MM.1S (cell line): ENCODE measurements at regions not wholly inside any gene's neighbourhood (a gene's known extent, or its start where the extent isn't known, plus 50 kb on each side); places are given as distances from the start of the nearest gene placed in this dataset.

Experiments used
- DNase-seq: peaks from one replicate; pipeline ENCODE4 v3.0.0-alpha.2; 2015
- H2AFZ ChIP-seq: fragments of 300-600 bp; sonication (generic); 2 replicates; pipeline ENCODE4 v1.6.0; 2016; ENCODE audit warnings: antibody characterized with exemption, low read length
- H3F3A ChIP-seq: fragments of 300-600 bp; sonication (generic); 2 replicates; pipeline ENCODE4 v1.6.1; 2016; ENCODE audit warnings: mild to moderate bottlenecking, antibody characterized with exemption, low read length, moderate library complexity, mixed read lengths; ENCODE audit not compliant: insufficient read depth
- H3K27ac ChIP-seq: fragments of 300-600 bp; sonication (generic); 2 replicates; pipeline ENCODE4 v1.5.1; 2016; ENCODE audit warnings: mild to moderate bottlenecking, low read length
- H3K27me3 ChIP-seq: fragments of 300-600 bp; sonication (generic); replicated peaks from 2 replicates; pipeline ENCODE4 v1.6.0; 2016; ENCODE audit warnings: low read length; ENCODE audit not compliant: insufficient read depth
- H3K36me3 ChIP-seq: fragments of 300-600 bp; sonication (generic); replicated peaks from 2 replicates; pipeline ENCODE4 v1.6.1; 2016; ENCODE audit warnings: mild to moderate bottlenecking, low read length, mixed read lengths; ENCODE audit not compliant: insufficient read depth
- H3K4me1 ChIP-seq: fragments of 300-600 bp; sonication (generic); 2 replicates; pipeline ENCODE4 v1.6.1; 2016; ENCODE audit warnings: low read length, mixed read lengths
- H3K4me2 ChIP-seq: fragments of 300-600 bp; sonication (generic); 2 replicates; pipeline ENCODE4 v1.6.0; 2016; ENCODE audit warnings: low read depth, low read length
- H3K4me3 ChIP-seq: fragments of 300-600 bp; sonication (generic); 2 replicates; pipeline ENCODE4 v1.5.1; 2016; ENCODE audit warnings: low read length, mixed read lengths
- H3K79me2 ChIP-seq: fragments of 300-600 bp; sonication (generic); 2 replicates; pipeline ENCODE4 v1.6.1; 2016; ENCODE audit warnings: mixed run types, low read length, mixed read lengths
- H3K9ac ChIP-seq: fragments of 300-600 bp; sonication (generic); 2 replicates; pipeline ENCODE4 v1.6.1; 2016; ENCODE audit warnings: low read length, mixed read lengths
- H3K9me2 ChIP-seq: fragments of 300-600 bp; sonication (generic); replicated peaks from 2 replicates; pipeline ENCODE4 v1.6.1; 2016; ENCODE audit warnings: mild to moderate bottlenecking, low read length, mixed read lengths; ENCODE audit not compliant: insufficient read depth
- H3K9me3 ChIP-seq: fragments of 300-600 bp; sonication (generic); replicated peaks from 2 replicates; pipeline ENCODE4 v1.6.1; 2016; ENCODE audit warnings: mild to moderate bottlenecking, low read length, mixed read lengths; ENCODE audit not compliant: insufficient read depth
- H4K20me1 ChIP-seq: fragments of 300-600 bp; sonication (generic); 2 replicates; pipeline ENCODE4 v1.6.1; 2016; ENCODE audit warnings: mild to moderate bottlenecking, low read length, moderate library complexity, mixed read lengths; ENCODE audit not compliant: insufficient read depth
- EZH2 ChIP-seq: fragments of 300-600 bp; sonication (generic); optimal IDR thresholded peaks from 2 replicates; pipeline ENCODE3; 2017; ENCODE audit warnings: low read depth, mild to moderate bottlenecking, antibody characterized with exemption, low read length, mixed read lengths
- EZH2phosphoT487 ChIP-seq: fragments of 300-600 bp; sonication (generic); IDR thresholded peaks from 2 replicates; pipeline ENCODE4 v1.6.1; 2018; ENCODE audit warnings: antibody characterized with exemption, low read length
- TF ChIP-seq, protein P1 (sequence below): fragments of 300-600 bp; sonication (generic); IDR thresholded peaks from 2 replicates; pipeline ENCODE4 v1.5.1; 2016; ENCODE audit warnings: antibody characterized with exemption, low read length, mixed read lengths

DNA sequence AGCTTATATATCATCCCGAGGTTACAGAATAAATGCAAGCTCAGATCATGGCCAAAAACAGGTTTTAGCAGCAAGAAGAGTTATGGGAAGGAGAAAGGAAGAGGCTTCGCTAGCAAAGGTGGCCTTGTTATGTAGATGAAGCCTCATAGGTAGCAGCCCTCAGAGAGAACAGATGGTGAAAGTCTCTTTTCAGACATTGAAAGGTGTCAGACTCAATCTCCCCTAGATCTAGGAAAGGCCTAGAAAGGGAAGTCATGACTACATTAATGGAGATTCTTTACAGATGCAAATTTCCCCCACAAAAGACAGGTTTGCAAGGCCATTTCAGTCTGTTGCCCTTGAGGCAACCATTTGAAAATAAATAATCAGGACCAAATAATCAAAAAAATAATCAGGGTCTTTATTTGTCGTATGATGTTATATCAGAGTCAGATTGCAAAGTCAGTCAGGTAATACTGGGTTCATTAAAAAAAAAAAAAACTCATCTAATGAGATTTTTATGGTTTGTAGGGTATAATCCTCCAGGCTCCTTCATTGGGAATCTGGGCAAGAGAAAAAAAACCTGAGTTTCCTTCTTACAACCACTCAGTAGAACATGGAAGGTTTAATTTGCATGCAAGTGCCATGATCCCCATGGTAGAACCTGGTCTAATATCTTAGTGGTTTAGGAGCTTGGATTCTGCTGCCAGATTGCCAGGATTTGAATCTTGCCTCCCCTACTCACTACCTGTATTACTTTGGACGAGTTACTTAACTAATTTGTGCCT is 50.8 kb upstream of the HTR2A start:
- Histone ChIP-seq H3K4me2 (no peak overlapping the region), H3K79me2 (no peaks in the 10 kb centered on the region), H2AFZ (no peak overlapping the region), H3K4me3 (no peak overlapping the region), H3F3A (no peaks in the 10 kb centered on the region), H3K27ac (no peak overlapping the region), H3K36me3 (no peaks in the 10 kb centered on the region), H3K9me3 (no peaks in the 10 kb centered on the region), H3K27me3 (no peaks in the 10 kb centered on the region), H3K9me2 (no peaks in the 10 kb centered on the region), H4K20me1 (no peaks in the 10 kb centered on the region), H3K9ac (no peak overlapping the region), H3K4me1 (no peaks in the 10 kb centered on the region)
- TF ChIP-seq, protein P1, sequence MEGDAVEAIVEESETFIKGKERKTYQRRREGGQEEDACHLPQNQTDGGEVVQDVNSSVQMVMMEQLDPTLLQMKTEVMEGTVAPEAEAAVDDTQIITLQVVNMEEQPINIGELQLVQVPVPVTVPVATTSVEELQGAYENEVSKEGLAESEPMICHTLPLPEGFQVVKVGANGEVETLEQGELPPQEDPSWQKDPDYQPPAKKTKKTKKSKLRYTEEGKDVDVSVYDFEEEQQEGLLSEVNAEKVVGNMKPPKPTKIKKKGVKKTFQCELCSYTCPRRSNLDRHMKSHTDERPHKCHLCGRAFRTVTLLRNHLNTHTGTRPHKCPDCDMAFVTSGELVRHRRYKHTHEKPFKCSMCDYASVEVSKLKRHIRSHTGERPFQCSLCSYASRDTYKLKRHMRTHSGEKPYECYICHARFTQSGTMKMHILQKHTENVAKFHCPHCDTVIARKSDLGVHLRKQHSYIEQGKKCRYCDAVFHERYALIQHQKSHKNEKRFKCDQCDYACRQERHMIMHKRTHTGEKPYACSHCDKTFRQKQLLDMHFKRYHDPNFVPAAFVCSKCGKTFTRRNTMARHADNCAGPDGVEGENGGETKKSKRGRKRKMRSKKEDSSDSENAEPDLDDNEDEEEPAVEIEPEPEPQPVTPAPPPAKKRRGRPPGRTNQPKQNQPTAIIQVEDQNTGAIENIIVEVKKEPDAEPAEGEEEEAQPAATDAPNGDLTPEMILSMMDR: no peak
- no peak for TF ChIP-seq EZH2phosphoT487
- no peak for TF ChIP-seq EZH2
- no peak for DNase-seq
